A549 (cell line): ENCODE measurements at regions not wholly inside any gene's neighbourhood (a gene's known extent, or its start where the extent isn't known, plus 50 kb on each side); places are given as distances from the start of the nearest gene placed in this dataset.

Source experiments
- CHD2 ChIP-seq: fragments of 150-350 bp; IDR thresholded peaks from 2 replicates; pipeline ENCODE4 v1.6.1; 2014; ENCODE audit warnings: low read length; ENCODE audit not compliant: partially characterized antibody
- EP300 ChIP-seq, 2 experiments: fragments of >200 bp; sonication (Bioruptor Twin); formaldehyde crosslinking; IDR thresholded peaks; 2 replicates in 1 of 2; 3 replicates in 1 of 2; pipeline ENCODE4 v1.6.1; 2016 to 2017
- JUN ChIP-seq, 2 experiments: fragments of >200 bp; sonication (Bioruptor Twin); formaldehyde crosslinking; IDR thresholded peaks; 2 replicates in 1 of 2; 3 replicates in 1 of 2; pipeline ENCODE4 v1.6.1; 2016 to 2017
- KDM5A ChIP-seq: fragments of 200-600 bp; sonication (generic); IDR thresholded peaks from 2 replicates; pipeline ENCODE4 v1.6.1; 2016; ENCODE audit warnings: antibody characterized with exemption, mild to moderate bottlenecking
- MAZ ChIP-seq: fragments of 150-350 bp; IDR thresholded peaks from 2 replicates; pipeline ENCODE4 v1.6.1; 2014; ENCODE audit warnings: antibody characterized with exemption, low read depth, low read length, borderline replicate concordance
- POLR2A ChIP-seq: IDR thresholded peaks from 2 replicates; pipeline ENCODE4 v1.6.1; 2012; ENCODE audit warnings: mild to moderate bottlenecking, low read length
- RAD21 ChIP-seq, 2 experiments: fragments of >200 bp in 1 of 2; sonication (Bioruptor Twin) in 1 of 2; formaldehyde crosslinking in 1 of 2; IDR thresholded peaks in 1 of 2; conservative IDR thresholded peaks in 1 of 2; 2 replicates in 1 of 2; 3 replicates in 1 of 2; pipeline ENCODE4 v1.6.1; 2012 to 2018; ENCODE audit warnings: inconsistent platforms in 1 of 2
- SMC3 ChIP-seq: fragments of >200 bp; sonication (Bioruptor Twin); formaldehyde crosslinking; IDR thresholded peaks from 3 replicates; pipeline ENCODE4 v1.6.1; 2018; ENCODE audit warnings: inconsistent platforms
- ZFP36 ChIP-seq: fragments of 450-650 bp; IDR thresholded peaks from 2 replicates; pipeline ENCODE4 v1.6.1; 2014; ENCODE audit warnings: borderline replicate concordance; ENCODE audit not compliant: partially characterized antibody
- TF ChIP-seq, protein P1 (sequence below): fragments of >200 bp; sonication (Bioruptor Twin); formaldehyde crosslinking; IDR thresholded peaks from 3 replicates; pipeline ENCODE4 v1.5.1; 2016
- TF ChIP-seq, protein P2 (sequence below): fragments of 450-650 bp; IDR thresholded peaks from 2 replicates; pipeline ENCODE4 v1.6.1; 2014; ENCODE audit warnings: antibody characterized with exemption
- TF ChIP-seq, protein P3 (sequence below): IDR thresholded peaks from 2 replicates; pipeline ENCODE4 v1.6.1; 2012

DNA sequence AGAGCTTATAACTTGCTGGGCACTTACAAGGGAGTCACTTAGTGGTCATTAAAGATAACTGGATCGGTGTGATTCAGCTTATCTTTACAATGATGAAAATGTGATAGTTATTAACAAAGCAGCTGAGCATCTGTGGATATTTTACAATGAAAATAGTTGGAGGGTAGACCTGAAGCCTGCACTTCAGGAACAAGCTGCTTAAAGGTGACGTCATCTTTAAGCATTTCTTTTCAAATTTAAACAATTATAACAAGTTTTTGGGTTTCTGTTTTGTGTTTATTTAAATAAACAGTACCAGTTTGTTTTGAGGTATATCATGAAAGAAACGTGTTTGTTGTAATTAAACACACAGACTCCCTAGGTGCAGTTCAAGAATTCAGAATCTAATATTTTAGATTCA lies 513.9 kb downstream of the ZNF516 start:
- TF ChIP-seq, protein P1, sequence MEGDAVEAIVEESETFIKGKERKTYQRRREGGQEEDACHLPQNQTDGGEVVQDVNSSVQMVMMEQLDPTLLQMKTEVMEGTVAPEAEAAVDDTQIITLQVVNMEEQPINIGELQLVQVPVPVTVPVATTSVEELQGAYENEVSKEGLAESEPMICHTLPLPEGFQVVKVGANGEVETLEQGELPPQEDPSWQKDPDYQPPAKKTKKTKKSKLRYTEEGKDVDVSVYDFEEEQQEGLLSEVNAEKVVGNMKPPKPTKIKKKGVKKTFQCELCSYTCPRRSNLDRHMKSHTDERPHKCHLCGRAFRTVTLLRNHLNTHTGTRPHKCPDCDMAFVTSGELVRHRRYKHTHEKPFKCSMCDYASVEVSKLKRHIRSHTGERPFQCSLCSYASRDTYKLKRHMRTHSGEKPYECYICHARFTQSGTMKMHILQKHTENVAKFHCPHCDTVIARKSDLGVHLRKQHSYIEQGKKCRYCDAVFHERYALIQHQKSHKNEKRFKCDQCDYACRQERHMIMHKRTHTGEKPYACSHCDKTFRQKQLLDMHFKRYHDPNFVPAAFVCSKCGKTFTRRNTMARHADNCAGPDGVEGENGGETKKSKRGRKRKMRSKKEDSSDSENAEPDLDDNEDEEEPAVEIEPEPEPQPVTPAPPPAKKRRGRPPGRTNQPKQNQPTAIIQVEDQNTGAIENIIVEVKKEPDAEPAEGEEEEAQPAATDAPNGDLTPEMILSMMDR, result no peak
- TF ChIP-seq, protein P2, sequence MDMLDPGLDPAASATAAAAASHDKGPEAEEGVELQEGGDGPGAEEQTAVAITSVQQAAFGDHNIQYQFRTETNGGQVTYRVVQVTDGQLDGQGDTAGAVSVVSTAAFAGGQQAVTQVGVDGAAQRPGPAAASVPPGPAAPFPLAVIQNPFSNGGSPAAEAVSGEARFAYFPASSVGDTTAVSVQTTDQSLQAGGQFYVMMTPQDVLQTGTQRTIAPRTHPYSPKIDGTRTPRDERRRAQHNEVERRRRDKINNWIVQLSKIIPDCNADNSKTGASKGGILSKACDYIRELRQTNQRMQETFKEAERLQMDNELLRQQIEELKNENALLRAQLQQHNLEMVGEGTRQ, result no peak
- TF ChIP-seq POLR2A, result no peak
- TF ChIP-seq JUN (IDR thresholded peaks at IDR 0.05), result no peak
- no peak for TF ChIP-seq ZFP36
- no peak for TF ChIP-seq RAD21 (conservative IDR thresholded peaks at IDR 0.05 in 1 of 2, IDR thresholded peaks at IDR 0.05 in 1 of 2)
- TF ChIP-seq, protein P3, sequence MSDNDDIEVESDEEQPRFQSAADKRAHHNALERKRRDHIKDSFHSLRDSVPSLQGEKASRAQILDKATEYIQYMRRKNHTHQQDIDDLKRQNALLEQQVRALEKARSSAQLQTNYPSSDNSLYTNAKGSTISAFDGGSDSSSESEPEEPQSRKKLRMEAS, result no peak
- no peak for TF ChIP-seq EP300 (IDR thresholded peaks at IDR 0.05)
- no peak for TF ChIP-seq SMC3
- no peak for TF ChIP-seq CHD2
- no peak for TF ChIP-seq MAZ
- no peak for TF ChIP-seq KDM5A
